ENCODE measurements at regions not wholly inside any gene's neighbourhood (a gene's known extent, or its start where the extent isn't known, plus 50 kb on each side); places are given as distances from the start of the nearest gene placed in this dataset.

- Histone ChIP-seq H4K8ac (ENCODE audit: low read depth in 2 of 2, low read length in 2 of 2) (peak overlapping the region in 1 of 2 experiments; percentile 34; a peak in 3 of 4 replicates), H3K79me1 (ENCODE audit: low read depth in 1 of 2, low read length in 2 of 2) (no peaks in the 10 kb centered on the region), H2AK5ac (ENCODE audit: low read depth, low read length) (no peak overlapping the region), H2BK20ac (ENCODE audit: low read depth, low read length) (peak overlapping the region; percentile 50; the same call in 1 of the 2 replicates), H3K14ac (replicated peaks; ENCODE audit: low read depth, low read length) (no peak overlapping the region; the same call in 1 of the 2 replicates), H2AK9ac (replicated peaks; ENCODE audit: low read depth, low read length, poor library complexity) (no peak overlapping the region), H4K5ac (ENCODE audit: low read depth, low read length) (no peak overlapping the region; the same call in 1 of the 2 replicates), H3K27ac (ENCODE audit: insufficient read depth, low read length) (no peak overlapping the region), H3K18ac (ENCODE audit: low read depth, low read length) (peak overlapping the region; percentile 39; the same call in 1 of the 2 replicates), H3K9me1 (ENCODE audit: insufficient read depth, low read length) (peaks cover 4% of the 10 kb centered on the region; the same call in 1 of the 2 replicates), H3K36me3 (ENCODE audit: control insufficient read depth, insufficient read depth, low read length) (no peaks in the 10 kb centered on the region), H3K56ac (ENCODE audit: extremely low read depth, insufficient read depth, low read length) (no peak overlapping the region), H2BK5ac (ENCODE audit: low read depth, low read length, poor library complexity, severe bottlenecking) (peak overlapping the region; percentile 70), H3K27me3 (ENCODE audit: control insufficient read depth, insufficient read depth, low read length) (no peaks in the 10 kb centered on the region), H4K20me1 (ENCODE audit: insufficient read depth, low read length) (no peaks in the 10 kb centered on the region), H2AFZ (replicated peaks; ENCODE audit: low read length, poor library complexity) (no peak overlapping the region), H3K4me3 (ENCODE audit: insufficient read depth, low read depth, low read length) (no peak overlapping the region), H3K4me2 (ENCODE audit: low read depth, low read length) (peak overlapping the region; percentile 17; the same call in 1 of the 2 replicates), H2BK120ac (ENCODE audit: low read depth, low read length) (peak overlapping the region; percentile 75; the same call in 1 of the 2 replicates), H3K9ac (ENCODE audit: low read depth, low read length) (no peak overlapping the region), H3K4ac (ENCODE audit: low read depth, low read length) (peak overlapping the region; percentile 20; the same call in 1 of the 2 replicates), H3K23ac (ENCODE audit: low read depth, low read length) (no peak overlapping the region), H4K91ac (ENCODE audit: insufficient read depth, low read depth, low read length) (0 out of 2 replicates have a peak overlapping the region, but pooled peaks have one; percentile 9), H3K4me1 (ENCODE audit: control insufficient read depth, insufficient read depth, low read length) (peaks cover 10% of the 10 kb centered on the region), H2BK15ac (ENCODE audit: low read depth, low read length) (no peak overlapping the region), H3K9me3 (ENCODE audit: control insufficient read depth, insufficient read depth, low read length) (no peaks in the 10 kb centered on the region)
- TF ChIP-seq RAD21 (IDR thresholded peaks at IDR 0.05; ENCODE audit: low read length) (peak; percentile 41), CEBPB (IDR thresholded peaks at IDR 0.05; ENCODE audit: low read depth, low read length) (no peak), CTCF (conservative IDR thresholded peaks at IDR 0.05; ENCODE audit: low read depth, low read length) (peak; percentile 36)
- DNase-seq (peak; percentile 75), ATAC-seq (ENCODE audit: low read depth) (peak; percentile 44; the same call in 1 of the 2 replicates)
- CTCF ChIA-PET, result interaction anchor here (0.6 to 1.7 kb wide), 3 partner anchors 10 to 52 kb away, joined by 3 to 9 read pairs (median 3); no protein-coding TSS in a partner anchor
- POLR2A ChIA-PET (ENCODE audit: unreplicated experiment), result no interaction called here
- BruUV-seq (replicated peaks), result no TSS peak
- intact Hi-C loops (cut with micrococcal nuclease), result loop anchor here (1.0 to 10.0 kb wide), 3 partner anchors 169 to 780 kb away; no protein-coding TSS in a partner anchor
- dilution Hi-C loops (cut with HindIII; ENCODE audit: low sequenced_read_pairs, unreplicated experiment), result no loop called here
- in situ Hi-C loops (cut with MboI; ENCODE audit: low sequenced_read_pairs), result no loop called here
Observed at GRCh38 chr3:31364711-31365110, 168.0 kb upstream of the STT3B start.

Data from IMR-90 (cell line).